ENCODE measurements at regions not wholly inside any gene's neighbourhood (a gene's known extent, or its start where the extent isn't known, plus 50 kb on each side); places are given as distances from the start of the nearest gene placed in this dataset.
A peak's percentile ranks its signal among the peaks of the same experiment; 100 is the strongest.
"Not testable (repeated sequence)": the region's sequence is repeated elsewhere in the genome, so short reads cannot be mapped to it uniquely, and the experiment has no call there.

- DNase-seq, result not testable (repeated sequence)
Observed at GRCh38 chr7:10649120-10649519, 324.6 kb upstream of the PHF14 start.

GRCh38 chr7:10655031-10655430 is 318.6 kb upstream of the PHF14 start:
- DNase-seq, result no peak

GRCh38 chr7:10657201-10657600 is 316.5 kb upstream of the PHF14 start:
- DNase-seq, result no peak

GRCh38 chr7:10657837-10658236 is 315.8 kb upstream of the PHF14 start:
- no peak for DNase-seq

- no peak for DNase-seq
Observed at GRCh38 chr7:10662491-10662890, 311.2 kb upstream of the PHF14 start.

GRCh38 chr7:10662982-10663884 is 310.4 kb upstream of the PHF14 start:
- no peak for DNase-seq

GRCh38 chr7:10672186-10672585 is 301.5 kb upstream of the PHF14 start:
- DNase-seq, result no peak

GRCh38 chr7:10677211-10677610 is 296.5 kb upstream of the PHF14 start:
- no peak for DNase-seq

GRCh38 chr7:10677668-10678232 is 295.9 kb upstream of the PHF14 start:
- no peak for DNase-seq

GRCh38 chr7:10684606-10685005 is 289.1 kb upstream of the PHF14 start:
- DNase-seq, result no peak

- DNase-seq, result no peak
Observed at GRCh38 chr7:10685040-10685439, 288.6 kb upstream of the PHF14 start.

GRCh38 chr7:10688544-10688943 is 285.1 kb upstream of the PHF14 start:
- no peak for DNase-seq

- DNase-seq, result no peak
Observed at GRCh38 chr7:10696064-10696463, 277.6 kb upstream of the PHF14 start.

- no peak for DNase-seq
Observed at GRCh38 chr7:10703059-10703458, 270.6 kb upstream of the PHF14 start.

GRCh38 chr7:10703981-10704380 is 269.7 kb upstream of the PHF14 start:
- no peak for DNase-seq

GRCh38 chr7:10704653-10705052 is 269.0 kb upstream of the PHF14 start:
- DNase-seq, result no peak

GRCh38 chr7:10706875-10707493 is 266.7 kb upstream of the PHF14 start:
- no peak for DNase-seq

- no peak for DNase-seq
Observed at GRCh38 chr7:10707519-10707918, 266.2 kb upstream of the PHF14 start.

- DNase-seq, result peak; percentile 54
Observed at GRCh38 chr7:10708447-10708846, 265.2 kb upstream of the PHF14 start.

GRCh38 chr7:10718768-10719167 is 254.9 kb upstream of the PHF14 start:
- no peak for DNase-seq

- no peak for DNase-seq
Observed at GRCh38 chr7:10720042-10720441, 253.6 kb upstream of the PHF14 start.

- DNase-seq, result no peak
Observed at GRCh38 chr7:10721289-10721688, 252.4 kb upstream of the PHF14 start.

- no peak for DNase-seq
Observed at GRCh38 chr7:10723832-10724231, 249.8 kb upstream of the PHF14 start.

- no peak for DNase-seq
Observed at GRCh38 chr7:10724449-10724848, 249.2 kb upstream of the PHF14 start.
